Dendritic cell treated with granulocyte-macrophage colony-stimulating factor and Interleukin-4, amounts not matched to agents 40 ng/mL and 50 ng/mL, for 4 days (primary cell): ENCODE measurements at regions not wholly inside any gene's neighbourhood (a gene's known extent, or its start where the extent isn't known, plus 50 kb on each side); places are given as distances from the start of the nearest gene placed in this dataset.
"Not testable (repeated sequence)": the region's sequence is repeated elsewhere in the genome, so short reads cannot be mapped to it uniquely, and the experiment has no call there.

Source experiments
- H3K27ac Mint-ChIP-seq: one replicate; pipeline ENCODE4 v1.8.0; 2022; ENCODE audit warnings: mild to moderate bottlenecking, mixed read lengths
- H3K27me3 Mint-ChIP-seq: one replicate; pipeline ENCODE4 v1.8.0; 2022; ENCODE audit warnings: mild to moderate bottlenecking, mixed read lengths
- H3K36me3 Mint-ChIP-seq: one replicate; pipeline ENCODE4 v1.8.0; 2022; ENCODE audit warnings: low read depth, mixed read lengths
- H3K4me1 Mint-ChIP-seq: one replicate; pipeline ENCODE4 v1.8.0; 2022; ENCODE audit warnings: low read depth, mixed read lengths
- H3K4me3 Mint-ChIP-seq: one replicate; pipeline ENCODE4 v1.8.0; 2022; ENCODE audit warnings: mild to moderate bottlenecking, moderate library complexity, mixed read lengths
- H3K9me3 Mint-ChIP-seq: one replicate; pipeline ENCODE4 v1.8.0; 2022; ENCODE audit warnings: mixed read lengths
- intact Hi-C: fragments of 100-400 bp; cut with micrococcal nuclease; formaldehyde crosslinking; loops from one replicate; pipeline ENCODE4 v1.15.0; 2022

GRCh38 chr5:17113174-17113958 lies 104.1 kb upstream of the BASP1 start:
- Mint-ChIP-seq H3K4me3 (no peak overlapping the region), H3K4me1 (peaks cover 47% of the 10 kb centered on the region), H3K9me3 (no peaks in the 10 kb centered on the region), H3K36me3 (no peaks in the 10 kb centered on the region), H3K27me3 (peaks cover 22% of the 10 kb centered on the region), H3K27ac (no peak overlapping the region)
- intact Hi-C loops: no loop called here

DNA sequence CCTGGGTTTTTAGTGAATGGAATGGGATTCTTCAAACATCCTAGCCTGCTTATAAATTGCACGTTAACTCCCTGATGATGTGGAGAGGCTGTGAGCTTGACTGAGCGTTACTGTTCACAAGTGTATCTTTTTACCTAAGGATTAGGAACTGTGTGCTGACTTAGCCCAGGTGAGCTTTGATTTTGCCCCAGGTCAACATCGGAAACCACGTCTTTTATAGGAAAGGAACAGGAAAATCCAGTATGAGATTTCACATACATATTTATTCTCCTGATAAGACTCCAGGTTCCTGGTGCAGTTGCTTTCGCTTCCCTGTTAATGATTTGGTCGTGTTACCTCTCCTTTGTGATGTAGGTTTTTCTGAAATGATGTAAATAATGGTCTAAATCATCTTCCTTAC lies 103.2 kb upstream of the BASP1 start:
- H3K4me3 Mint-ChIP-seq: no peak overlapping the region
- H3K27ac Mint-ChIP-seq: no peak overlapping the region
- H3K4me1 Mint-ChIP-seq: peaks cover 48% of the 10 kb centered on the region
- intact Hi-C loops: no loop called here
- no peaks in the 10 kb centered on the region for H3K36me3 Mint-ChIP-seq
- H3K27me3 Mint-ChIP-seq: peaks cover 22% of the 10 kb centered on the region
- H3K9me3 Mint-ChIP-seq: no peaks in the 10 kb centered on the region

DNA sequence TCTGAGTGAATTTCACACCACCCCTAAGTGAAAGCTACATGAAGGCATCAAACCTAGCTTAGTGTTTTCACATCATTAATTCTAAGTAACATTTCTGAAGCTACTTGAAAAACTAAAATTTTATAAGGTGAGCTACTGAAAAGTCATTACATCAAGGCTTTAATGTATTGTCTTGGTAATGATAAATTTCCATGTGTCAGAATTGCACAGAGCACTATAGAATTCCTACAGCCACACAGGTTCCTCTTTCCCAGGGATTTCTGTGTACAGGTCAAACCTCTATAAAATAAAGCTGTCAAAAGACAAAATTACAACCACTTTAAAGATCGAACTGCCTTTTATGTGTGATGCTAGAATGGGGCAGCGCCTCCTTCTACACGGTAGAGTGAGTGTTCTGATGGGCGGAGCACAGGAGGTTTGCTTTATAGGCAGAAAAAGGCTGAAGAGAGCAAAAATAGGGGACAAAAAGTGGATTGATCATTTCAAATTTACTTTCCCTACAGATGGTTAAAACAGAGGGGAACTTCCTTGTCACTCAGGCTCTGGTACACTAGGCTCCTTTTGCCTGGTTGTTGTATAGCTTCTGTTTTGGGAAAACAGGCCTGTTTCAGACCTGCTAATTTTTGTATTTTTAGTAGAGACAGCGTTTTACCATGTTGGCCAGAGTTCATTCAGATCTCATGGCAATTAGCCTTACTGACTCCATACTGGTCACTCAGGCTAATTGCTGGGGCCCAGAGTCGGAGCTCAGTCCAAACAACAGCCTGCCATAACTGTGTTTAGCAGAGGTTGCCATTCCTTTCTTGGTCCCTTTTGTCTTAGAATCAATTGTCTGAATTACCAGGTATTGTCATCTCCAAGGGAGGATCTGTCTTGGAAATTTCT lies 102.5 kb upstream of the BASP1 start:
- H3K27me3 Mint-ChIP-seq: peaks cover 22% of the 10 kb centered on the region
- no peak overlapping the region for H3K27ac Mint-ChIP-seq
- H3K9me3 Mint-ChIP-seq: no peaks in the 10 kb centered on the region
- H3K4me1 Mint-ChIP-seq: peaks cover 50% of the 10 kb centered on the region
- no peak overlapping the region for H3K4me3 Mint-ChIP-seq
- intact Hi-C loops: no loop called here
- H3K36me3 Mint-ChIP-seq: no peaks in the 10 kb centered on the region

- Mint-ChIP-seq H3K4me1 (peaks cover 57% of the 10 kb centered on the region), H3K27me3 (peaks cover 22% of the 10 kb centered on the region), H3K36me3 (no peaks in the 10 kb centered on the region), H3K4me3 (no peak overlapping the region), H3K9me3 (no peaks in the 10 kb centered on the region), H3K27ac (no peak overlapping the region)
- intact Hi-C loops: no loop called here
Observed at GRCh38 chr5:17115855-17116254, 101.6 kb upstream of the BASP1 start.

DNA sequence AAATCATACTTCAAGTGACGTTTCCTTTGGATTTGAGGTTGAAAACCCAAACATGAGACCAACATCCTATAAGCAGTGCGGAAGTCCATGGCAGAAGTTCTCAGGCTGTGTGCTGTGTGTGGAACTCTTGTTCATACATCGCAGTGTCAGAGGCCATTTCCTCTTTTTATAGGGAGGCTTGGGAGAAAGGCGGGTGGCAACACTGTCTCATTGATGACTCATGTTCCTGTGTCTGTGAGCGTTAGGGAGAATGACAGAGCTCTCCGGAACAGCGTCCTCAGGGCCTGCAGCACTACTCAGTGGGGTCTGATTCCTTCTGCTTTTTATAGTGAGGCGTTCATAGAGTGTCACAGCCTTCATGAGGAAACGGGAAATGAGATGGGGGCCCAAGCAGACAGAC lies 98.8 kb upstream of the BASP1 start:
- Mint-ChIP-seq H3K36me3 (no peaks in the 10 kb centered on the region), H3K4me1 (peaks cover 46% of the 10 kb centered on the region), H3K27ac (peak overlapping the region; percentile 92), H3K27me3 (peaks cover 6% of the 10 kb centered on the region), H3K4me3 (peak overlapping the region; percentile 32), H3K9me3 (peaks cover 5% of the 10 kb centered on the region)
- intact Hi-C loops: loop anchor here (1.0 to 2.0 kb wide), 3 partner anchors 9 to 182 kb away; partner anchors contain the start of gene MYO10

DNA sequence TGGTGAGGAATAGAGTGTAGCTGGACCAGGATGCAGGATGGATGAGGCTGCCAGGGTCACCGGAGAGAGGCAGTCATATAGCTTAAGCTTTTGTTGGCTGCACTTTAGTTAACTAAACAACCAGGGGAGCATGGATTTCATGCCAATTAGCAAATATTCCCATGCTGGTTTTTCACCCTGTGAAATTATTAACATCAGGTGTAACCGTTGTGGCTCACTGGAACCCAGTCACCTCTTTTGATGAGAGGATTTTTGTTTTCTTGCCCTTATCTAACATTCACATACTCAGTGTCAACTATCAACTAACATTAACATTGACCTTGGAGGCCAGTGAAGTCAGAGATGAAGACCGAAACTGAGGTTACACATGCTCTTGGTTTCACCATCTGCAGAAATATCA lies 97.2 kb upstream of the BASP1 start:
- peaks cover 42% of the 10 kb centered on the region for H3K4me1 Mint-ChIP-seq
- H3K36me3 Mint-ChIP-seq: no peaks in the 10 kb centered on the region
- peak overlapping the region; percentile 92 for H3K27ac Mint-ChIP-seq
- no peak overlapping the region for H3K4me3 Mint-ChIP-seq
- intact Hi-C loops: no loop called here
- peaks cover 6% of the 10 kb centered on the region for H3K27me3 Mint-ChIP-seq
- peaks cover 17% of the 10 kb centered on the region for H3K9me3 Mint-ChIP-seq

DNA sequence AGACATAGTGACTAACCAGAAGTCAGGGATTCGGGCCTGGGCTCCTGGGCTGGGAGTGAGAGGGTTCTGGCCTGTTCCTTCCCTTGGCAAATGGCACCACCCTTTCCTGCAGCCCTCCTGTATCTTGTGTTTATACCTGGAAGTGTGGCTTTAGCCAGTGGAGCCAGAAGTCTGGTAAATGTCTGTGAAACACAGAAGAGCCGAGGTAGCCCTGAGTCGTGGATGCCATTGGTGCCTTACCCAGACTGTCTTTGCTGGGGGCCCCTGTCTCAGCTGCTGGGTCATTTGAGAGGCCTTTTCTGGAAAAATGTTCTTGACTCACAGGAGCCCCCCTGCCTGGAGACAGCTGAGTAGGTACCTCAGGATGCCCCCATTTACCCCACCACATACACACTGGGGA lies 95.7 kb upstream of the BASP1 start:
- Mint-ChIP-seq H3K36me3 (no peaks in the 10 kb centered on the region), H3K27ac (peak overlapping the region; percentile 32), H3K4me3 (no peak overlapping the region), H3K9me3 (peaks cover 17% of the 10 kb centered on the region), H3K27me3 (peaks cover 7% of the 10 kb centered on the region), H3K4me1 (peaks cover 36% of the 10 kb centered on the region)
- intact Hi-C loops: no loop called here

DNA sequence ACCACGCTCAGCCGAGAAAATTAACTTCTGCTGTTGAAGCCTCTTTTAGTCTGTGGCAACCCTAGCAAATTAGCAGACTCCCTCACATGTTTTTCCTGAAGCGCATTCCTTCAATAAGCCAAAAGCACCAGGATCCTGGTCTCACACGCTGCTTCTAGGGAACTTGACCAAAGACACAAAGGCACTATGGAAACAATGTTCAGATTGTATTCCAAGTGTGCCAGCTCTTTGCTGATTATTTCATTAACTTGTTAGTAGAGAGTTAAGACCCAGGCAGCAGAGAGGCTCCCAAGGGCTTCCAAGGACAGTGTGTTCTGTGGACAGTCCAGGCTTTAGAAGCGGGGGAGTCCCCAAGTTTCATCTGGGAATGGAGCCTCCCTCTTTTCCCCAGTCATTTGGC lies 94.4 kb upstream of the BASP1 start:
- Mint-ChIP-seq H3K9me3 (peaks cover 17% of the 10 kb centered on the region), H3K36me3 (no peaks in the 10 kb centered on the region), H3K4me3 (no peak overlapping the region), H3K27ac (no peak overlapping the region), H3K27me3 (peaks cover 13% of the 10 kb centered on the region), H3K4me1 (peaks cover 32% of the 10 kb centered on the region)
- intact Hi-C loops: no loop called here

DNA sequence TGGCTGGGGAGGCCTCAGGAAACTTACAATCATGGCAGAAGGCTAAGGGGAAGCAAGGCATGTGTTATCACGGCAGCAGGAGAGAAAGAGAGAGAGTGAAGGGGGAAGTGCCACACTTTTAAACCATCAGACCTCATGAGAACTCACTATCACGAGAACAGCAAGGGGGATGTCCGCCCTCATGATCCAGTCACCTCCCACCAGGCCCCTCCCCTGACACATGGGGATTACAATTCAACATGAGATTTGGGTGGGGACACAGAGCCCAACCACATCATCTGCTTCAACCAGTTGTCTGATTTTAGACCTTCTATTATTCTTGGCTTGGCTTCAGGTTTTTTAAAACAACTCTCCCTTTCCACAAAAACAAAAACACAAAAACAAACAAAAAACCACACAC lies 93.7 kb upstream of the BASP1 start:
- peaks cover 24% of the 10 kb centered on the region for H3K4me1 Mint-ChIP-seq
- H3K9me3 Mint-ChIP-seq: peaks cover 17% of the 10 kb centered on the region
- H3K27ac Mint-ChIP-seq, H3K36me3 Mint-ChIP-seq, H3K4me3 Mint-ChIP-seq, intact Hi-C loops: not testable (repeated sequence)
- H3K27me3 Mint-ChIP-seq: peaks cover 17% of the 10 kb centered on the region

- Mint-ChIP-seq H3K36me3 (no peaks in the 10 kb centered on the region), H3K27ac (no peak overlapping the region), H3K4me3 (no peak overlapping the region), H3K27me3 (peaks cover 43% of the 10 kb centered on the region), H3K4me1 (peaks cover 15% of the 10 kb centered on the region), H3K9me3 (peaks cover 17% of the 10 kb centered on the region)
- intact Hi-C loops: no loop called here
Observed at GRCh38 chr5:17127743-17128231, 89.6 kb upstream of the BASP1 start.

DNA sequence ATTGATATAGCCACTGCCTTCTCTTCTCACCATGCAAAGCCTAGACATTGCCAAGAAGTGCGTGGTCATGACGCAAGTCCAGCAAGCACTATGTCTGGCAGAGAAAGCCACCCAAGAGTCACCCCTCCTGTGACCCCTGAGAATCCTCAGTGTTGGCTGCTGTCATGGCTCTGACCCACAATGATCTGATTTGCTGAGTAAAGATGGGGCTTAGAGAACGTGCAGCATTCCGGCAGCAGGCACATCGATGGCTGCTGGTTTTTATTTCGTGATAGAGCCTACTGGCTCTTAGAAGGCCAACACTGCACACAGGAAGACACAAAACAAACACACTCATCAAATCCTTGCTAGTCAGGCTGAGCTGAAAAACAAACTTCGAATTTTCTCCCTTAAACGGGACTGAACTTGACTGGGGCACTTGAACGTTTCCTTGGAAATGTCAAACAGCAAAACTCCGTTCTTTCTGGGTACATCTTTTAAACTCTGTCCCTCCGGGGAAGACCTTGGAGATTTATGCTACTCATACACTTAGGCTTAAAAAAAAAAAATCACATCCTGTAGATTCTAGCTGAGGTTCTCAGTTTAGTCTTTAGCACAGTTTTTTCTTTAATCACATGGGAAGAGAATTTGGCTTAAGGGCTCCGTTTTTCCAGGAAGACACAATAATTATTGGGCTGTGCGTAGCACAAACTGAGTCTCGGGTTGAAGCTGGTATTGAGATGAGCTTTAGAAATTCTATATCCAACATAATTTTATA lies 88.2 kb upstream of the BASP1 start:
- peaks cover 9% of the 10 kb centered on the region for H3K4me1 Mint-ChIP-seq
- no peak overlapping the region for H3K27ac Mint-ChIP-seq
- H3K36me3 Mint-ChIP-seq: no peaks in the 10 kb centered on the region
- peaks cover 6% of the 10 kb centered on the region for H3K9me3 Mint-ChIP-seq
- H3K27me3 Mint-ChIP-seq: peaks cover 43% of the 10 kb centered on the region
- H3K4me3 Mint-ChIP-seq: no peak overlapping the region
- intact Hi-C loops: no loop called here

DNA sequence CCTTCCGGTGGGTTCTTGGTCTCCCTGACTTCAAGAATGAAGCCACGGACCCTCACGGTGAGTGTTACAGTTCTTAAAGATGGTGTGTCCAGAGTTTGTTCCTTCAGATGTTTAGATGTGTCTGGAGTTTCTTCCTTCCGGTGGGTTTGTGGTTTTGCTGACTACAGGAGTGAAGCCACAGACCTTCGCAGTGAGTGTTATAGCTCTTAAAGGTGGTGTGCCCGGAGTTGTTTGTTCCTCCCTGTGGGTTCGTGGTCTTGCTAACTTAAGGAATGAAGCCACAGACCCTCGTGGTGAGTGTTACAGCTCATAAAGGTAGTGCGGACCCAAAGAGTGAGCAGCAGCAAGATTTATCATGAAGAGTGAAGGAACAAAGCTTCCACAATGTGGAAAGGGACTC lies 87.1 kb upstream of the BASP1 start:
- H3K9me3 Mint-ChIP-seq, H3K4me3 Mint-ChIP-seq, H3K4me1 Mint-ChIP-seq, H3K36me3 Mint-ChIP-seq, H3K27ac Mint-ChIP-seq: not testable (repeated sequence)
- intact Hi-C loops: loop anchor here (5.0 kb wide), 2 partner anchors 38 to 193 kb away; partner anchors contain the start of gene MYO10
- H3K27me3 Mint-ChIP-seq: peaks cover 40% of the 10 kb centered on the region

DNA sequence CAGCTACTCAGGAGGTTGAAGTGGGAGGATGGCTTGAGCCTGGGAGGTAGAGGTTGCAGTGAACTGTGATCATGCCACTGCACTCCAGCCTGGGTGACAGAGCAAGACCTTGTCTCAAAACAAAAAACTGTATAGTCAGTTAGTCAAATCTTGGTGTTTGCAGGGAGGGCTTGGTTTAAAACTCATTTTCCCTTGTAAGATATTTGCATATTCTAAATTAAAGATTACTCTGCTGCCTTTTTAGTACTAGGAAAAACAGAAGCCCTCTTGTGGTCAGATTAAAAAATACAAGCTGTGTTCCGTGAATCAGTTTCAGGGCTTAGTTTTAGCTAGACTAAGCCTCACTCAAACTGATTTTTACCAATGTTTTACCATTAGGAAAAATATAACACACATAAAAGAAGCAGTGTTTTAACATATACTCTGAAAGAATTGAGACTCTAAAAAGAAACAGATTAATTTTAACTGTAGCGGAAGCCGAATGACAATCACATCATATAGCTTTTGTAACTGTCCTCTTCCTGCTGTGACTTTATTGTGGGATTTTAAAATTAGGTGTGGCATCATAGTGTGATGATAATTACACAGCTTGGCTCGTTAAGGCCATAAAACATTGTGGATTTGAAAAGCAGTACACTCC lies 84.9 kb upstream of the BASP1 start:
- H3K4me3 Mint-ChIP-seq: no peak overlapping the region
- H3K27me3 Mint-ChIP-seq: peaks cover 32% of the 10 kb centered on the region
- peaks cover 9% of the 10 kb centered on the region for H3K4me1 Mint-ChIP-seq
- no peaks in the 10 kb centered on the region for H3K36me3 Mint-ChIP-seq
- no peak overlapping the region for H3K27ac Mint-ChIP-seq
- no peaks in the 10 kb centered on the region for H3K9me3 Mint-ChIP-seq
- intact Hi-C loops: loop anchor here (2.0 to 5.0 kb wide), 3 partner anchors 14 to 195 kb away; partner anchors contain the start of gene MYO10
